ENCODE measurements at regions not wholly inside any gene's neighbourhood (a gene's known extent, or its start where the extent isn't known, plus 50 kb on each side); places are given as distances from the start of the nearest gene placed in this dataset.
A peak's percentile ranks its signal among the peaks of the same experiment; 100 is the strongest.

DNA sequence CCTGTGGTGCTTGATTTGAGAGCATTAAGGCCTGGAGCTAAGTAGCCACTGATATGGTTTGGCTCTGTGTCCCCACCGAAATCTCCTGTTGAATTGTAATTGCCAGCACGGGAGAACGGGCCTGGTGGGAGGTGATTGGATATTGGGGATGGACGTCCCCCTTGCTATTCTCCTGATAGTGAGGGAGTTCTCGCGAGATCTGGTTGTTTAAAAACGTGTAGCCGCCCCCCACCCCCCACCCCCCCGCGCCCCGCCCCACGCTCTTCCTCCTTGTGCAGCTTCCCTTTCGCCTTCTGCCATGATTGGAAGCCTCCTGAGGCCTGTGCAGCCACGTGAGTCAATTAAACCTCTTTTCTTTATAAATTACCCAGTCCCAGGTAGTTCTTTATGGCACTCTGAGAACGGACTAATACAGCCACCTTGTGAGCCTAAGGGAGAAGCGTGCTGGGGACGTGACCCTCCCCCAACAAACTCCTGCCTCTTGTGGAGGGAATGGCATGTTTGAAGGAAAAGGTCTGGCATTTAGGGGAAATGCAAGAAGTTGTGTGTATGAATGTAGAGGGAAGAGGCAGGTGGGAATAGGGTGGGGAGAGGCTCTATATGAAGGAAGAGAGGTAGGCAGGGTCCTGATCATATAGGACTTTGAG lies 118.0 kb upstream of the KMT2C start:
- TF ChIP-seq, protein P1, sequence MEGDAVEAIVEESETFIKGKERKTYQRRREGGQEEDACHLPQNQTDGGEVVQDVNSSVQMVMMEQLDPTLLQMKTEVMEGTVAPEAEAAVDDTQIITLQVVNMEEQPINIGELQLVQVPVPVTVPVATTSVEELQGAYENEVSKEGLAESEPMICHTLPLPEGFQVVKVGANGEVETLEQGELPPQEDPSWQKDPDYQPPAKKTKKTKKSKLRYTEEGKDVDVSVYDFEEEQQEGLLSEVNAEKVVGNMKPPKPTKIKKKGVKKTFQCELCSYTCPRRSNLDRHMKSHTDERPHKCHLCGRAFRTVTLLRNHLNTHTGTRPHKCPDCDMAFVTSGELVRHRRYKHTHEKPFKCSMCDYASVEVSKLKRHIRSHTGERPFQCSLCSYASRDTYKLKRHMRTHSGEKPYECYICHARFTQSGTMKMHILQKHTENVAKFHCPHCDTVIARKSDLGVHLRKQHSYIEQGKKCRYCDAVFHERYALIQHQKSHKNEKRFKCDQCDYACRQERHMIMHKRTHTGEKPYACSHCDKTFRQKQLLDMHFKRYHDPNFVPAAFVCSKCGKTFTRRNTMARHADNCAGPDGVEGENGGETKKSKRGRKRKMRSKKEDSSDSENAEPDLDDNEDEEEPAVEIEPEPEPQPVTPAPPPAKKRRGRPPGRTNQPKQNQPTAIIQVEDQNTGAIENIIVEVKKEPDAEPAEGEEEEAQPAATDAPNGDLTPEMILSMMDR (IDR thresholded peaks at IDR 0.05; ENCODE audit: low read depth, low read length) = 0 out of 2 replicates have a peak, but pooled peaks have one; percentile 8
- Histone ChIP-seq H3K36me3 (no peaks in the 10 kb centered on the region), H3K9me3 (ENCODE audit: severe bottlenecking) (no peaks in the 10 kb centered on the region), H3K27ac (no peak overlapping the region), H3K4me3 (ENCODE audit: low read depth, low read length) (no peak overlapping the region), H3K27me3 (ENCODE audit: insufficient read depth, low read depth, severe bottlenecking) (no peaks in the 10 kb centered on the region)
- no peak for DNase-seq

DNA sequence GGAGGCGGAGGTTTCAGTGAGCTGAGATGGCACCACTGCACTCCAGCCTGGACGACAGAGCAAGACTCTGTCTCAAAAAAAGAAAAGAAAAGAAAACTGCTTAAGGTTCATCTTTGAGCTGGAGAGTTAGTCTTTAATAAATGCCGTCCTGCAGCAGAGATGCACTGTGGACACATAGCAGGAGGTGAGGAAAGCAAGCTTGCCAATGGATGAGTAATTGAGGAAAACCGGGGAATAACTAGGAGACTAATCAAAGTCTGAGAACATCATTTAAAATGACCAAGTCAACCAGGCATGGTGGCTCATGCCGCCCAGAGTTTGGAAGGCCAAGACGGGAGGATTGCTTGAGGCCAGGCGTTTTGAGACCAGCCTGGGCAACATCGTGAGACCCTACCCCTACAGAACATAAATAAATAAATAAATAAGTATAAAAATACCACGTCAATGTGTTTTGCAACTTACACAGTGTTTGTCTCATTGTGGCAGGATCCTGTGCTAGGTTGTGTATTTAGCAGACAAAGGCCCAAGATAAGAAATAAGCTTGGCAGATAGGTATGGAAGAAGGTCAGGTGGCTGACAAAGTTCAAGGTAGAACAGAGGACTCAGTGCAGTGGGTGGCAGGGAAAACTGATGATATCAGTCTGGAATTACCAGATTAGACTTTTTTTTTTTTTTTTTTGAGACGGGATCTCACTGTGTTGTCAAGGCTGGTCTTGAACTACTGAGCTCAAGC lies 115.7 kb upstream of the KMT2C start:
- no peaks in the 10 kb centered on the region for H3K36me3 ChIP-seq
- DNase-seq = no peak
- H3K4me3 ChIP-seq (ENCODE audit: low read depth, low read length) = no peak overlapping the region
- no peak overlapping the region for H3K27ac ChIP-seq
- TF ChIP-seq, protein P1 (IDR thresholded peaks at IDR 0.05; ENCODE audit: low read depth, low read length) = no peak
- H3K27me3 ChIP-seq (ENCODE audit: insufficient read depth, low read depth, severe bottlenecking) = no peaks in the 10 kb centered on the region
- no peaks in the 10 kb centered on the region for H3K9me3 ChIP-seq (ENCODE audit: severe bottlenecking)

DNA sequence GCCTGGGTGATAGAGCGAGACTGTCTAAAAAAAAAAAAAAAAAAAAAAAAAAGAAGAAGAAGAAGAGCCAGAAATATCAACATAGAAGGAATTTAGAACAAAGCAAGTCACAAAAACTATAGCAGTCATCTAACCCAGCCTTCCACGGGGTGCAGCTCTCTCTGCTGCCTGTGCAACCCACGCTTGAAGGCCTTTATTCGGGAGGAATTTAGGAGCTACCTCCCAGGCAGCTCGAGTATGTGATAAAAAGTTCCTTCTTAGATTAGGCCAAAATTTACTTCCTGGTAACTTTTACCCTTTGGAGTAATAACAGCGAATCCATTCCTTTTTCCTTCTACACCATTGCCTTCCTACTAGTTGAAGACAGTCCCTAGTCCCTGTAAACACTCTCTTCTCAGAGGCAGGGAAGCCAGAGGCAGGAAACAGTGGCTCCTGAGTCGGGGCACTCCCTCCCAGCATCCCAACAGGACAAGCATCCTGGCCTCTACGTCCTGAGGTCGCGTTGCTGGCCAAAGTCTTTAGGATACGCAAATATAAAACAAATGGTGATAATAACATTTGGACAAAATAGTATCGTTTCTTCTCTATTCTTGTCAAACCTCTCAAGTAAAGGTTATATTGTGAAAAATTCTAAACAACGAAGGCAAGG lies 109.3 kb upstream of the KMT2C start:
- Histone ChIP-seq H3K9me3 (ENCODE audit: severe bottlenecking) (no peaks in the 10 kb centered on the region), H3K4me3 (ENCODE audit: low read depth, low read length) (no peak overlapping the region), H3K36me3 (no peaks in the 10 kb centered on the region), H3K27ac (no peak overlapping the region), H3K27me3 (ENCODE audit: insufficient read depth, low read depth, severe bottlenecking) (no peaks in the 10 kb centered on the region)
- no peak for DNase-seq
- TF ChIP-seq, protein P1 (IDR thresholded peaks at IDR 0.05; ENCODE audit: low read depth, low read length) = no peak

DNA sequence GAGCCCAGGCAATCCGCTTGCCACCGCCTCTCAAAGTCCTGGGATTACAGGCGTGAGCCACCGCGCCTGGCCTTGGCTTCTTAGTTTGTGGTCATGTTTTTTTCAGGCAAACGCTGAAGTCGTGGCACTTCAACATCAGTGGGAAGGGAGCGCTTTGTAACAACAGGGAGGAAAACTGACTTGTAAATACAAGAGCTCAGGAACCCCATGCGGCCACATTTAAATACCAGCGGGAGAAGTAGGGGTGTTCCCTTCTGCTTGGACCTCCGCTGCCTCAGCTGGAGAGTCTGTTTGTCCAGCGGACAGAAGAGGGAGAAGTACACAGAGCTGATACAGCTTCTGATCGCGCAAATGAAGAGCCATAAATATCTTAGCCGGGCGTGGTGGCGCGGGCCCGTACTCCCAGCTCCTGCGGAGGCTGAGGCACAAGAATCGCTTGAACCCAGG lies 108.7 kb upstream of the KMT2C start:
- DNase-seq = no peak
- H3K27ac ChIP-seq = no peak overlapping the region
- H3K36me3 ChIP-seq = no peaks in the 10 kb centered on the region
- no peaks in the 10 kb centered on the region for H3K27me3 ChIP-seq (ENCODE audit: insufficient read depth, low read depth, severe bottlenecking)
- H3K9me3 ChIP-seq (ENCODE audit: severe bottlenecking) = no peaks in the 10 kb centered on the region
- TF ChIP-seq, protein P1 (IDR thresholded peaks at IDR 0.05; ENCODE audit: low read depth, low read length) = no peak
- H3K4me3 ChIP-seq (ENCODE audit: low read depth, low read length) = no peak overlapping the region

DNA sequence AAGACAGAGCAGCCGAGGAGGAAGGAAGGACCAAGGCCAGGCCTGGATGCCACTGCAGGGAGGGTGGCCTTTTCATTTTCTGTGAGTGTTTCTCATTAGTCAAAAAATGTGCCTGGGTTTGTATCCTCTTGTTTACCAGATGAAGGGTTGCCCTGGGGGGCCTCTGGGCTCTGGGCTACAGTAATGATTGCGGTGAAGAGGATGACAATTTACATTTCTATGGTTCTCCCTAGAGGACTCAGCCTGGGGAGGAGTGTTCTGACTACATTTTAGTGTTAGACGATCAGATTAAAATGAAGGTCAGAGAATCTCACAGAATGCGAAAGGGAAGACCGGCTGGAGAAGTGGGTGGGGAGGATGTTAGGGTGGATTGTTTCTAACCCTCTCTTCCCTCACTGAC lies 108.0 kb upstream of the KMT2C start:
- Histone ChIP-seq H3K36me3 (no peaks in the 10 kb centered on the region), H3K9me3 (ENCODE audit: severe bottlenecking) (no peaks in the 10 kb centered on the region), H3K4me3 (ENCODE audit: low read depth, low read length) (no peak overlapping the region), H3K27ac (no peak overlapping the region), H3K27me3 (ENCODE audit: insufficient read depth, low read depth, severe bottlenecking) (no peaks in the 10 kb centered on the region)
- TF ChIP-seq, protein P1 (IDR thresholded peaks at IDR 0.05; ENCODE audit: low read depth, low read length) = no peak
- no peak for DNase-seq

All from WERI-Rb-1 (cell line).